SK-N-SH treated with all-trans-retinoic acid at 6 μM for 48 hours (cell line): ENCODE measurements at regions not wholly inside any gene's neighbourhood (a gene's known extent, or its start where the extent isn't known, plus 50 kb on each side); places are given as distances from the start of the nearest gene placed in this dataset.

ENCODE experiments used
- ATAC-seq: fragments of 200-7000 bp; cut with Tn5 transposase; 3 replicates; pipeline ENCODE4 v1.9.1; 2020; ENCODE audit warnings: mild to moderate bottlenecking, moderate library complexity
- BACH2 ChIP-seq: fragments of 250-450 bp; sonication (Bioruptor Pico); IDR thresholded peaks from 2 replicates; pipeline ENCODE4 v1.9.0; 2021; ENCODE audit warnings: mild to moderate bottlenecking, borderline replicate concordance
- CREB5 ChIP-seq: fragments of 250-450 bp; sonication (Bioruptor Pico); IDR thresholded peaks from 2 replicates; pipeline ENCODE4 v1.5.1; 2020; ENCODE audit warnings: low read depth, mild to moderate bottlenecking, moderate library complexity
- CSDC2 ChIP-seq: fragments of 250-450 bp; sonication (Bioruptor Pico); IDR thresholded peaks from 2 replicates; pipeline ENCODE4 v1.5.0; 2020; ENCODE audit warnings: mild to moderate bottlenecking, moderate library complexity
- CSRNP3 ChIP-seq: fragments of 250-450 bp; sonication (Bioruptor Pico); IDR thresholded peaks from 2 replicates; pipeline ENCODE4 v1.5.1; 2021; ENCODE audit warnings: mild to moderate bottlenecking, moderate library complexity
- GLIS3 ChIP-seq: fragments of 250-450 bp; sonication (Bioruptor Pico); IDR thresholded peaks from 2 replicates; pipeline ENCODE4 v1.5.0; 2020; ENCODE audit warnings: mild to moderate bottlenecking, moderate library complexity
- ISL1 ChIP-seq: fragments of 250-450 bp; sonication (Bioruptor Pico); IDR thresholded peaks from 2 replicates; pipeline ENCODE4 v2.1.2; 2022; ENCODE audit warnings: mild to moderate bottlenecking, moderate library complexity
- OSR1 ChIP-seq: fragments of 250-450 bp; sonication (Bioruptor Pico); IDR thresholded peaks from 2 replicates; pipeline ENCODE4 v1.8.0; 2022; ENCODE audit warnings: moderate library complexity, mild to moderate bottlenecking, inconsistent platforms
- PATZ1 ChIP-seq: fragments of 250-450 bp; sonication (Bioruptor Pico); IDR thresholded peaks from 2 replicates; pipeline ENCODE4 v1.8.0; 2020; ENCODE audit warnings: mild to moderate bottlenecking, moderate library complexity, borderline replicate concordance
- POU6F1 ChIP-seq: fragments of 250-450 bp; sonication (Bioruptor Pico); IDR thresholded peaks from 2 replicates; pipeline ENCODE4 v1.8.0; 2021; ENCODE audit warnings: low read depth, mild to moderate bottlenecking, moderate library complexity, borderline replicate concordance
- PPARA ChIP-seq: fragments of 250-450 bp; sonication (Bioruptor Pico); IDR thresholded peaks from 2 replicates; pipeline ENCODE4 v1.5.0; 2020; ENCODE audit warnings: mild to moderate bottlenecking, borderline replicate concordance
- RARB ChIP-seq: fragments of 250-450 bp; sonication (Bioruptor Pico); IDR thresholded peaks from 2 replicates; pipeline ENCODE4 v1.8.0; 2021; ENCODE audit warnings: mild to moderate bottlenecking, moderate library complexity
- SNAI2 ChIP-seq: fragments of 250-450 bp; sonication (Bioruptor Pico); IDR thresholded peaks from 2 replicates; pipeline ENCODE4 v1.5.0; 2020; ENCODE audit warnings: mild to moderate bottlenecking, moderate library complexity
- TCF4 ChIP-seq: fragments of 250-450 bp; sonication (Bioruptor Pico); IDR thresholded peaks from 2 replicates; pipeline ENCODE4 v1.8.0; 2021; ENCODE audit warnings: mild to moderate bottlenecking, moderate library complexity, borderline replicate concordance
- TOX ChIP-seq: fragments of 250-450 bp; sonication (Bioruptor Pico); IDR thresholded peaks from 2 replicates; pipeline ENCODE4 v1.8.0; 2021; ENCODE audit warnings: mild to moderate bottlenecking, moderate library complexity, borderline replicate concordance
- ZC3H10 ChIP-seq: fragments of 250-450 bp; sonication (Bioruptor Pico); IDR thresholded peaks from 2 replicates; pipeline ENCODE4 v1.5.1; 2021; ENCODE audit warnings: mild to moderate bottlenecking, moderate library complexity
- ZFP3 ChIP-seq: fragments of 250-450 bp; sonication (Bioruptor Pico); IDR thresholded peaks from 2 replicates; pipeline ENCODE4 v1.5.0; 2020; ENCODE audit warnings: mild to moderate bottlenecking, moderate library complexity
- ZFP30 ChIP-seq: fragments of 450-650 bp; formaldehyde crosslinking; IDR thresholded peaks from 2 replicates; pipeline ENCODE4 v1.5.0; 2022; ENCODE audit warnings: mild to moderate bottlenecking, moderate library complexity
- ZNF565 ChIP-seq: fragments of 450-650 bp; formaldehyde crosslinking; conservative IDR thresholded peaks from 2 replicates; pipeline ENCODE4 v1.5.0; 2020; ENCODE audit warnings: low read depth, mild to moderate bottlenecking, moderate library complexity
- ZNF70 ChIP-seq: fragments of 450-650 bp; formaldehyde crosslinking; IDR thresholded peaks from 2 replicates; pipeline ENCODE4 v1.5.0; 2020; ENCODE audit warnings: mild to moderate bottlenecking, moderate library complexity
- ZNF8 ChIP-seq: fragments of 450-650 bp; formaldehyde crosslinking; IDR thresholded peaks from 2 replicates; pipeline ENCODE4 v1.5.0; 2020; ENCODE audit warnings: mild to moderate bottlenecking, moderate library complexity

- TF ChIP-seq BACH2 (CRISPR knock-in tag) = no peak
Observed at GRCh38 chr5:60208716-60209115, 315.2 kb upstream of the PDE4D start (continued).

GRCh38 chr5:60207040-60207439 is 313.5 kb upstream of the PDE4D start:
- ATAC-seq = no peak

GRCh38 chr5:60206234-60206633 is 312.7 kb upstream of the PDE4D start:
- no peak for ATAC-seq
- TF ChIP-seq CSDC2 (CRISPR knock-in tag) (no peak), ZNF70 (no peak), SNAI2 (CRISPR knock-in tag) (no peak), PPARA (CRISPR knock-in tag) (no peak), BACH2 (CRISPR knock-in tag) (no peak), RARB (no peak), ZNF565 (no peak), CSRNP3 (CRISPR knock-in tag) (no peak), PATZ1 (no peak), GLIS3 (CRISPR knock-in tag) (no peak), ZC3H10 (CRISPR knock-in tag) (no peak), ZFP30 (CRISPR knock-in tag) (no peak), ISL1 (CRISPR knock-in tag) (no peak), POU6F1 (CRISPR knock-in tag) (no peak), TCF4 (no peak), CREB5 (CRISPR knock-in tag) (no peak), ZNF8 (no peak)

More at GRCh38 chr5:60207040-60207439, 313.5 kb upstream of the PDE4D start:
- no peak for TF ChIP-seq TCF4
- no peak for TF ChIP-seq OSR1 (CRISPR knock-in tag)
- TF ChIP-seq TOX (CRISPR knock-in tag) = no peak
- TF ChIP-seq ZNF565 = no peak
- no peak for TF ChIP-seq CSDC2 (CRISPR knock-in tag)
- TF ChIP-seq CSRNP3 (CRISPR knock-in tag) = no peak
- no peak for TF ChIP-seq BACH2 (CRISPR knock-in tag)
- TF ChIP-seq PPARA (CRISPR knock-in tag) = no peak
- no peak for TF ChIP-seq POU6F1 (CRISPR knock-in tag)
- TF ChIP-seq GLIS3 (CRISPR knock-in tag) = no peak

- TF ChIP-seq GLIS3 (CRISPR knock-in tag) (no peak), PATZ1 (no peak), SNAI2 (CRISPR knock-in tag) (no peak), BACH2 (CRISPR knock-in tag) (no peak), ZFP3 (no peak), ZFP30 (CRISPR knock-in tag) (no peak), ZNF70 (no peak), PPARA (CRISPR knock-in tag) (no peak), ZNF8 (no peak), RARB (no peak)
- ATAC-seq = no peak
Observed at GRCh38 chr5:60205071-60205470, 311.5 kb upstream of the PDE4D start.
